Kidney tubule cell (primary cell): ENCODE measurements at regions not wholly inside any gene's neighbourhood (a gene's known extent, or its start where the extent isn't known, plus 50 kb on each side); places are given as distances from the start of the nearest gene placed in this dataset.
A peak's percentile ranks its signal among the peaks of the same experiment; 100 is the strongest.

ENCODE experiments used
- DNase-seq: peaks from one replicate; pipeline ENCODE4 v3.0.0-alpha.2; 2018; ENCODE audit warnings: low spot score

DNA sequence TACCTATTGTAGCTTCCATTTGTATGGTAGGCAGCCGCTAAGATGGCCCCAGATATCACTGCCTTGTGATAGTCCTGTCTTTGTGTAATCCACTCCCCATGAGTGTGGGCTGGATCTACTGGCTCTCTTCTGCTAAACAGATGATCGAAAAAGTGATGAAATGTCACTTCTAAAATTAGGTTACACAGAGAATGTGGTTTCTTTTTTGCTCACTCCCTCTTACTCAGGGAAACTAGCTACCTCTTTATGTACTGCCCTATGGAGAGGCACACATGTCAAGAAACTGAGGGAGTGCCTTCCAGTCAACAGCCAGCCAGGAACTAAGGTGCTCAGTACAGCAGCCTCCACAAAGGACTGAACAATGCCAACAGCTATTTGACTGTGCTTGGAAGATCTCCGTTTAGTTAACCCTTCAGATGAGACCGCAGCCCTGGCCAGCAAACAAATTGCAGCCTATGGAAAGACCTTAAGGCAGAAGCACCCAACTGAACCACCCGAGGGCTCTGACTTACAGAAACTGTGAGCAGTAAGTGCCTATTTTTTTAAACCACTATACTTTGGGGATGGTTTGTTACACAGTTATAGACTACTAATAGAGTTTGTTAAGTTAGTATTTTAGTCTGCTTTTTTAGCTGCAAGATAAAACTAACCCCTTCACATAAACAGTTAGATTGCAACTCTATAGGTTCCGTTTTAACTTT, 113.2 kb upstream of the MAF start:
- DNase-seq = no peak

DNA sequence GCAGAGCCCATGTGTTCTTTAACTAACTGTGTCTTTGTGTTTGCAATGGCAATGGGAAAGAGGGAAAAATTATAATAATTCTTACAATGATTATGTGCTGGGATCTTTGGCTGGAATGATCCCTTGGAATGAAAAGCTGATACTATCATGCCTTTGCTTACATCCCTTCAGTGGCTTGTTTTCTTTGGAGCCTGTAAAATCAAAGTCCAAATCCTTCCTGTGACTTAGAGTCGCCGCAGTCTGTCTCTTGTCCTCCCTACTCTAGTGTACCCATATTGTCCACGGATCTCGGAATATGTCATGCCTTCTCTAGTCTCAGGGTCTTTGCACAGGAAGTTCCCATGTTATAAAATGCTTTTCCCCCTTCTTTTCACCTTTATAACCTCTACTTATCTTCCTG, 111.7 kb upstream of the MAF start:
- DNase-seq = no peak

DNA sequence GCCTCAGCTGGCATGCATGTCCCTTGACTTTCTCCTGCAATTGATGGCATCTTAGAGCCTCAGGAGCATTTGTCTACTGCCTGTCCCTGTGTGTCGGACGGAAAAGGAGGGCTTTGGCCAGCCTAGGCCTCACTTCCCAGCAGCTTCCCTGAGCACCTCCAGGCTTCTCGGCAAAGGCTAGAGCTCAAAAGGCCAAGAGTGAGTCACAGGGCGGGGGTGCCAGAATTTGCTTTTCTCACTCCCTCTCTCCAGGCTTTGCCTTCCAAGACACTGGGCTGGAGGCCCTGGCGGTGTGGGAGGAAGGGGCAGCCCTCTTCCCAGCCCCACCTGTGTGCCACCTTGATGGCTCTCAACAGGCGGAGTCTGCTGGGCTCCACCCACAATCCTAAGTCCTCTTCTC, 107.3 kb upstream of the MAF start:
- no peak for DNase-seq

DNA sequence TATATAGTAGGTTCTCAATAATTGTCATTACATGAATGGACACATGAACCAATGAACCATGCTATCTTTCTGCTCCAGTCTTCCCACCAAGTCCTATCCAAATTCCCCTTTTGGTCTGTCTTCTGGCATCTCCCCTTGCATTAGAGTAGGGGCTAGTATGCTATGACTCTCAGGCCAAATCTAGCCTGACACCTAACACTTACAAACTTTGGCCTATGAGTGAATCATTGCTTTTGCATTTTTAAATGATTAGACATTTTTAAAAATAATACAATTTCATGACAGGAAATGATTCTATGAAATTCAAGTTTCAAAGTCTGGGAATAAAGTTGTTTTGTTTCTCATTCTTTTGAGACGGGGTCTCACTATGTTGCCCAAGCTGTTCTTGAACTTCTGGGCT, 102.5 kb upstream of the MAF start:
- peak; percentile 2 for DNase-seq

DNA sequence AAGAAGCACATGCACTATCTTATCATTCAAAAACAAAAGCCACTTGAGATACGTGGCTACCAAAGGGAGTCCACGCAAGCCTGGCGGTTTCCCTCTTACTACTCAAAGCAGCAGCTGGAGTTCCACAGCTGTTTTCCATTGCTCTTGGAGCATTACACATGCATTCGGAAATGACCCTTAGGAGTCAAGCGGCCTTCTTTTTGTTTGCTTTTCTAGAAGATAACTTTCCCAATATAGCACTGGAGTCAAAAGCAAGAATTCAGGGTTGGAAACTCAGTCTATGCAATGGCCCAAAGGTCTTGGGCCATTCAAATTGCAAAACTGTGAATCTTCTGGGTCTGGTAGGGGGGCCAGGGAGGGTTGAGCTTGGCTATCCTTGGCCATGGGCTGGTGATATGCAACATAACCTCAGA, 97.8 kb upstream of the MAF start:
- DNase-seq = no peak

GRCh38 chr16:79697562-79698112, 97.1 kb upstream of the MAF start:
- DNase-seq = no peak

DNA sequence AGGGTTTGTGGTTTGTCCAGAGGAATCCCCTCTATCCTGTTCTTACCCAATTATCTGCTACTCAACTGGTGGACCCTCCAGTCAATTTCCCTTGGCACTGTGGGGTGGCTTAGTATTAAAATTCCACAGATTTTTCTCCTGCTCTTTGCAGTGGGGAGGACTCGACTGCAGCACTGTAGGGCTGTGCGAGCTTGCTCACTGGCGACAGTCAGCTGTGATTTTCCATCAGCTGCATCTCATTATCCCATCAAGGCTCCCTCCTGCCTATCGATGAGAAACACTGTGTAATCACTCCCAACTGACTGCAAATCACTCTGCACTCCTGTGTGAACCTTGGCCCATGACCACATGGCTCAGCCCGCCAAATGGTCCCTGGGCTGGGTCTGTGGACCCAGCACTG, 90.5 kb upstream of the MAF start:
- no peak for DNase-seq

DNA sequence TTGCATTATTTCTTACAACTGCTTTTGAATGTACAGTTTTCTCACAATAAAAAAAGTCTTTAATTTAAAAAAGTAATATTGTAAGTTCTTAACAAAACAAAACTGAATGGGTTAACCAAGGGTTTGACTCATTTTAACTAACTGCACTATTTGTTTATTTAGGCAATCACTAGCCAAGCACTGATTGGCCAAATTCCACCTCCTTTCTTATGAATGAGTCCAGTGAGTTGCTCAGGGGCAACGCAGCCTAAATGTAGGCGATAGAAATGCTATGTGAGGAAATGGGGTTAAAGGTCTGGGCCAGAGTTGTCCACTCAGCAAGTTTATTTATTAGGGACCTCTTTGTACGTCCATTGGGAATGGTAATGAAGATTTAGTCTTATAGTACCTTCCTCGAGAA, 89.6 kb upstream of the MAF start:
- DNase-seq = no peak

DNA sequence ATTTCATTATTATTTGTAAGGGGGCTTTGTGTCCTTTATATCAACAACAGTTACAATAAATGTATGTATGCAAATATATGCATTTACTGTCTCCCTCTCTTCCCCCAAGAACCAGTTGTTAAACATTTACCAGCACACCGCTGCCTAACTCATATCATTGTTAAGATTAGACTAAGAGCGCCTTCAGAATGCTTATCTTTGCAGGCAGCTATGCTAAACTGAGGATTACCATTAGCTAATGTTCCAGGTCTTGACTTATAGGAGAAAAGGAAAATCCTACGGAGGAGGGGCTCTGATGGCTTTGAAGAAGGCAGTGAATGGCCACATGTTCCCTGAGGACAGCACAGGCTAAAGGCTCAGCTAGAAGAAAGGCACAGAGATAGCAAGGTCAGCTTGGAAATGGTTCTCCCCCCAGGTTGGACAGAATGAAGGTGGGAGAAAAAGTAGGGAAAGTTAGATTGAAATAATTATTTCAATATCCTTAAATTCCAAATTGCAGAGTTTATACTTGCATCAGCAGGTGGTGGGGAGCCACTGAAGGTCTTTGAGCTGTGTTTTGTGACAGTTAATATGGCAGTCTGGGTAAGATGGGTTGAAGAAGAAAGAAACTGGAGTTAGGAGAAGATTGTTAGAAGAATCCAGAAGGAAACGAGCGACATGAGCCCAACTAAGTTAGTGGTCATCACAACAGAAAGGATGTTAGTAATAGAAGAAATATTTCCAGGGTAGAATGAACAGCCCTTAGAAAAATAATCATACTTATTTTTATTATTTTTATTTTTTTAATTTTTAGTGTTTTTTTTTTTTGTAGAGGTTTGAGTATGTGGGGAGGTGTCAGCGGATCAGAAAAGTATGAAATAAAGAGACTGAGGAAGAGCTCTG, 87.0 kb upstream of the MAF start:
- no peak for DNase-seq

DNA sequence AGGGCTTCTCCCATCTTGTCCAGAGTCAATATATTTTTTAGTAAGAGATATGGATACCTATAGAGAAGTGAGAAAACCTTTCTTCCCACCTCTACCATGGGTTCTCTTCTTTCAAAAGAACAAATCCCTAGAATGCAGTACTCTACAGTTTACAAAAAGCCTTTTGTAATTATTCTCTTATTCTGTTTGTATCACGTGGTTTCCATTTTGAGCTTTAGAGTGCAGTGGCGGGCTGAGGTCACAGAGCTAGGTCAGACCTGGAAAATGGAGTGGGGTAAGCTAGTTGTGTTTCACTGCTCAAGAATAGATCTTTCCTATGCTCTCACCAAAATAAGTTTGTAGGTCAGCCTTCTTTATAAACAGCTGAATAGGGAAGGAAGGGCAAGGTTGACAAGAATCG, 85.3 kb upstream of the MAF start:
- no peak for DNase-seq

DNA sequence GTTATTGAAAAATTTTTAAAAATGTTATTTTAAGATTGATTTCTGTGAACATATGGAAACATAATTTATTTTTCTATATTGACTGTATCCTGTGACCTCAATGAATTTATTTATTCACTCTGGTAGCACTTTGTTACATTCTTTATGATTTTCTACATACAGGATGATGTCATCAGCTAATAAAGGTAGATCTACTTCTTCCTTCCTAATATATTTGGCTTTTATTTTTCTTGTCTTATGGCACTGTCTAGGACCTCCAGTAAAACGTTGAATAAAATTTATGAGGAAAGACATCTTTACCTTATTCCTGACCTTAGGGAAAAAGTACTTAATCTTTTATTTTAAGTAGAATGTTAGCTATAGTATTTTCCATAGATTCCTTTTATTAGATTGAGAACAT, 78.8 kb upstream of the MAF start:
- DNase-seq = no peak

GRCh38 chr16:79677799-79678530, 77.4 kb upstream of the MAF start:
- no peak for DNase-seq

DNA sequence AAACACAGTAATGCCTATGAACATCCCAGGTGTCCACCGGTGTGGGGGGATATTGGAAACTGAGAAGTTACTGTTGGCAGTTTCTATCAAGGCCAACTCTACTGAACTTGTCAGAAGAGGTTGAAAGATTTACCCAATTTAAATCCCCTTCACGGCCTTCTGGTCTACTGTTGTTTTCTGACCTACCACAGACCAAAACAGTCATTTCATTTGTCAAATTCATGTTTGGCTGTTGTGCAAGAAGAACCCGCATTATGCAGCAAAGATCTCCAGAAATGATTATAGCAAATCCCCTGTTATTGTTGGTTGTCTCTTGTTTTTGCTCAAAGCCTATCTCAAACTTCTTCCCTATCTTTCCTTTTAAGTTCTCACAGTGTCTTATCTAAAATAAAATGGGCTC, 73.1 kb upstream of the MAF start:
- no peak for DNase-seq

DNA sequence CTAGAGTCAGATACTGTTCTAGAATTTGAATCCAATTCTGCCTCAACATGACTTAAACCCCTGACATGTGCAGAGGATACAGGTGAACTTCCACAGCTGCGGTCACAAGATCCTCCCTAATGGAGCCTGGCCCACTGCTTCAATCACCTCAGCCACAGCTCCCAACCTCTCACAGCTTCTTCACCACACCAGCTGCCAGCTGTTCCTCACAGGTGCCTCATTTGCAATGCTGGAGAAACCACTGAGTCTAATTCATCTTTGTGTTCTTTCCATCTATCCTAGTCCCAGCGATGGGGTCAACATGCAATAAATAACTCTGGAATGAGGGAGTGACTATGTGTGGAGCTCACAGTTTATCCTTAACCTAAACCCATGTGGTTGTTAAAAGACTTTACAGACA, 72.0 kb upstream of the MAF start:
- no peak for DNase-seq

DNA sequence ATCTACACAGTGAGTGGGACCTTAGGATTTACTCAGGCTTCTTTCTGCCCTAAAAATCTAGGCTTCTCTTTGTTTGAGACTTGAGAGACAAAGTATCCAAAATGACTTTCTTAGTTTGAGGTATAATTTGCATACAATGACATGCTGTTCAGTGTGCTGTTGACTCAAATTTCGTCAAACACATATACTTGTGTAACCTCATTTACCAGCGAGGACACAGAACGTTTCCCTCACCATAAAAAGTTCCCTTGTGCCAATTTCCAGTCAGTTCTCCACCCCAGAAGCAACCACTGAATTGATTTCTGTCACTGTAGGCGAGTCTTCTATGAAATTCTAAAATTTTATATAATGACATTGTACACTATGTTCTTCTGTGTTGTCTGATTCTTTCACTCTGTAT, 68.0 kb upstream of the MAF start:
- no peak for DNase-seq

DNA sequence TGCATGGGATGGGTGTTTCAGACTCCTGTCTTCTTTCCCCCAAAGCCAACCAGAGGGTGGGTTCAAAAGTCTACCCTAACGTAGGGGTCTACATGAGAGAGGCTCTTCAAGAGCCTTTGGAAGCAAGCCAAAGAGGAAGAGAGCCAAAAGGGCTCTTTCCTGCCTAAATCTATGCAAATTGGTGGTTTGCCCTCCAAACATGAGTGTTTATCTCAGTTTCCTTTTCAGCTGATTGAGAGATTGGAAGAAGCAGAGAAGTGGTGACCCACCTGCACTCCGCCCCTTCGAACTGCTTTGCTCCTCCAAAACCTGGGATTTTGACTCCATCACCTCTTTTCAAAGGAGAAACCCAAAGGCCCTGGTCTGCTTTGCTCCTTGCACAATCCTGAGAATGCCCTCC, 65.4 kb upstream of the MAF start:
- no peak for DNase-seq

DNA sequence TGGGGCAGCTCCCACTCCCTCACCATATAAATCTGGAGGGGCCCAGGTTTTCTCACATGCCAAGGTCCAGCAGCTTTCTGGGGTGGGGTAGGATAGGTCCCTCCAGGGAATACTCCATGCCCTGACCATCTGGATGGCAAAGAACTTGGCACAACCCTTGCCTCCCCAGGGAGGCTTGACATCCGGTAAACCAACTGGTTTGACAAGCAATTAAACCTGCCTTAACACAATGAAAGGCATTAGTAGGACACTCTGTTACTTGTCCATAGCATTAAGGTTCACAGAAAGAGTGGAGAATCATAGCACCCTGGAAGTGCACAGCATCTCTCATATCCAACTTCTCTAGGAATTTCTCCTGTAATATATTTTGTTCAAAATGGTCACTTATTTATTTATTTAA, 63.9 kb upstream of the MAF start:
- DNase-seq = no peak

DNA sequence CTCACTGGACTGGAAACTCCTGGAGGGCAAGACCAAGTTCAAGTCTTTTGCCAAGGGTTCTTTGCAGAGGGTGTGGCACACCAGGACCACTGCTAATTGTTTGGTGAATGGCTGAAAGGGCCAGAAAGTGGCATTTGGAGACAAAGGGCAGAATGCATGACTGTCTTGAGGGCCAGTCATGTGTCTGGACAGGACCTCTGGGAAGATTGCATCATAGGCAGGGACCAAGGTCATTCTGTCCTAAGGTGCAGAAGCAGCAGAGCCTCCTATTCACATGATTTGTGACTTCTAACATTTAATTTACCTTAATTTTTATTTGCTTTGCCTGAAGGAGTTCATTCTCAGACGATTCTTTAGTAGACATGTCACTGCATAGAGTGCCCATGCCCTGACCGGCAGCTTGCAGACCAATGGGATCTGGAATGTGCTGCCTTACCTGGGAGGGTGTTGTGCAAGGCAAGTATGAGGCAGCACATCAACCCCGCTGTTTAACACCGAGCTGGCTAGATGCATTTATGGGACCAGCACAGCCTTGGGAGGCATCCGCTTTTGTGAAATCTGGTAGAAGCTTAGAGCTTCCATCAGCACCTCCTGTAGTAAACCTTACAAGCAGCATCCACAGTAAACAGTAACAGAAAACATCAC, 62.3 kb upstream of the MAF start:
- DNase-seq = no peak

DNA sequence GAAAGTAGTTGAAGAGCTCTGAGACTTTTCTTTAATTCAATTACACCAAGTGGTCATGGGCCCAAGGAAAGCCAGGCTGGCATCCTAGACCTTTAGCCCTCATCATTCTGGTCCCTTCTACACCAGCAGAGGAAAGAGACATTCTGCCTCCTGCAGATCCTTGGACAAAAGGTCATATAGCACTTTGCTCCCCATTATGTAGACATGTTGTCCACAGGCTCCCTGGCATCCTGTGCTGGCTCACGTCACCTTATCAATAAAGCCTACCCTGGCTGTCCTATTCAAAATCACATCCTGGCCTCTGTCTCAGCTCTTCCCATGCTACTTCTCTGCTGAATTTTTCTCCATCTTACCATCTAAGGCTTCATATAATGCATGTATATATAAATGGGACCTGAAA, 61.6 kb upstream of the MAF start:
- DNase-seq = no peak

GRCh38 chr16:79661578-79661977, 61.0 kb upstream of the MAF start:
- DNase-seq = no peak

- no peak for DNase-seq
Measured at GRCh38 chr16:79659344-79659743, 58.8 kb upstream of the MAF start.
